PC-9 (cell line): ENCODE measurements at regions not wholly inside any gene's neighbourhood (a gene's known extent, or its start where the extent isn't known, plus 50 kb on each side); places are given as distances from the start of the nearest gene placed in this dataset.

Experiments
- BruUV-seq: library from RNA; stranded (reverse); fragments of 400-500 nt; replicated peaks from 2 replicates; lab custom pipeline; 2021; lab: Mats Ljungman, UMichigan
- CTCF ChIA-PET: fragments of 300-600 bp; sonication (Branson Sonifier 250); formaldehyde crosslinking; loops from one replicate; lab custom pipeline; 2022; ENCODE audit warnings: antibody characterized with exemption; lab: Charles Lee
- POLR2A ChIA-PET: fragments of 300-600 bp; sonication (Branson Sonifier 250); formaldehyde crosslinking; loops from one replicate; lab custom pipeline; 2022; ENCODE audit warnings: antibody characterized with exemption; ENCODE audit not compliant: unreplicated experiment; lab: Charles Lee
- DNase-seq, 2 experiments: peaks; one replicate each; pipeline versions ENCODE4 v3.0.0 to v3.0.0-alpha.2; 2015 to 2022; ENCODE audit warnings: mixed read lengths in 1 of 2
- H2AFZ ChIP-seq: fragments of 200-600 bp; sonication (generic); 2 replicates; pipeline ENCODE4 v1.8.1; 2017; ENCODE audit warnings: antibody characterized with exemption
- H3F3A ChIP-seq: fragments of 200-600 bp; sonication (generic); 2 replicates; pipeline ENCODE4 v1.8.1; 2017; ENCODE audit warnings: antibody characterized with exemption, mild to moderate bottlenecking, low read depth; ENCODE audit not compliant: insufficient read depth
- H3K27ac ChIP-seq: fragments of 200-600 bp; sonication (generic); 2 replicates; pipeline ENCODE4 v1.6.1; 2016; ENCODE audit warnings: mixed run types
- H3K27me3 ChIP-seq: fragments of 200-600 bp; sonication (generic); 2 replicates; pipeline ENCODE4 v1.6.1; 2016; ENCODE audit warnings: low read depth, mixed run types; ENCODE audit not compliant: insufficient read depth
- H3K36me3 ChIP-seq: fragments of 200-600 bp; sonication (generic); 2 replicates; pipeline ENCODE4 v1.6.1; 2016; ENCODE audit warnings: low read depth, mixed run types
- H3K4me1 ChIP-seq: fragments of 200-600 bp; sonication (generic); replicated peaks from 2 replicates; pipeline ENCODE4 v1.6.1; 2016; ENCODE audit warnings: mixed run types; ENCODE audit not compliant: insufficient read depth
- H3K4me2 ChIP-seq: fragments of 200-600 bp; sonication (generic); 2 replicates; pipeline ENCODE4 v1.6.1; 2017; ENCODE audit warnings: mixed run types
- H3K4me3 ChIP-seq: fragments of 200-600 bp; sonication (generic); 2 replicates; pipeline ENCODE4 v1.6.1; 2016; ENCODE audit warnings: mixed run types
- H3K79me2 ChIP-seq: fragments of 200-600 bp; sonication (generic); 2 replicates; pipeline ENCODE4 v1.6.1; 2017; ENCODE audit warnings: low read depth, mixed run types
- H3K9me2 ChIP-seq: fragments of 200-600 bp; sonication (generic); 2 replicates; pipeline ENCODE4 v1.8.1; 2017; ENCODE audit warnings: mild to moderate bottlenecking; ENCODE audit not compliant: insufficient read depth
- H3K9me3 ChIP-seq: fragments of 200-600 bp; sonication (generic); 2 replicates; pipeline ENCODE4 v1.8.1; 2016; ENCODE audit warnings: low read depth; ENCODE audit not compliant: insufficient read depth
- H4K20me1 ChIP-seq: fragments of 200-600 bp; sonication (generic); 2 replicates; pipeline ENCODE4 v1.8.1; 2017; ENCODE audit not compliant: insufficient read depth
- EZH2 ChIP-seq: fragments of 200-600 bp; sonication (generic); IDR thresholded peaks from 2 replicates; pipeline ENCODE4 v1.8.0; 2017; ENCODE audit warnings: antibody characterized with exemption, low read depth
- intact Hi-C: fragments of 100-400 bp; cut with micrococcal nuclease; formaldehyde crosslinking; loops from one replicate; pipeline ENCODE4 v1.10.0; 2022; ENCODE audit not compliant: unreplicated experiment
- TF ChIP-seq, protein P1 (sequence below): fragments of 200-600 bp; sonication (generic); conservative IDR thresholded peaks from 2 replicates; pipeline ENCODE4 v1.6.1; 2017; ENCODE audit warnings: mixed run types, antibody characterized with exemption, mild to moderate bottlenecking, moderate library complexity

- Histone ChIP-seq H3K4me2 (no peak overlapping the region), H3K9me3 (no peaks in the 10 kb centered on the region), H3K4me1 (peaks cover 10% of the 10 kb centered on the region), H3K27me3 (no peaks in the 10 kb centered on the region), H2AFZ (no peak overlapping the region), H3K27ac (no peak overlapping the region), H3K4me3 (no peak overlapping the region), H4K20me1 (no peaks in the 10 kb centered on the region), H3K79me2 (no peaks in the 10 kb centered on the region), H3F3A (no peaks in the 10 kb centered on the region), H3K36me3 (no peaks in the 10 kb centered on the region), H3K9me2 (no peaks in the 10 kb centered on the region)
- TF ChIP-seq, protein P1, sequence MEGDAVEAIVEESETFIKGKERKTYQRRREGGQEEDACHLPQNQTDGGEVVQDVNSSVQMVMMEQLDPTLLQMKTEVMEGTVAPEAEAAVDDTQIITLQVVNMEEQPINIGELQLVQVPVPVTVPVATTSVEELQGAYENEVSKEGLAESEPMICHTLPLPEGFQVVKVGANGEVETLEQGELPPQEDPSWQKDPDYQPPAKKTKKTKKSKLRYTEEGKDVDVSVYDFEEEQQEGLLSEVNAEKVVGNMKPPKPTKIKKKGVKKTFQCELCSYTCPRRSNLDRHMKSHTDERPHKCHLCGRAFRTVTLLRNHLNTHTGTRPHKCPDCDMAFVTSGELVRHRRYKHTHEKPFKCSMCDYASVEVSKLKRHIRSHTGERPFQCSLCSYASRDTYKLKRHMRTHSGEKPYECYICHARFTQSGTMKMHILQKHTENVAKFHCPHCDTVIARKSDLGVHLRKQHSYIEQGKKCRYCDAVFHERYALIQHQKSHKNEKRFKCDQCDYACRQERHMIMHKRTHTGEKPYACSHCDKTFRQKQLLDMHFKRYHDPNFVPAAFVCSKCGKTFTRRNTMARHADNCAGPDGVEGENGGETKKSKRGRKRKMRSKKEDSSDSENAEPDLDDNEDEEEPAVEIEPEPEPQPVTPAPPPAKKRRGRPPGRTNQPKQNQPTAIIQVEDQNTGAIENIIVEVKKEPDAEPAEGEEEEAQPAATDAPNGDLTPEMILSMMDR, result no peak
- TF ChIP-seq EZH2, result no peak
- ChIA-PET CTCF (no interaction called here), POLR2A (no interaction called here)
- DNase-seq, result no peak
- intact Hi-C loops, result no loop called here
- BruUV-seq, result no TSS peak
These were observed 102.9 kb upstream of the PAX6 start for GRCh38 chr11:31913985-31914384.

DNA sequence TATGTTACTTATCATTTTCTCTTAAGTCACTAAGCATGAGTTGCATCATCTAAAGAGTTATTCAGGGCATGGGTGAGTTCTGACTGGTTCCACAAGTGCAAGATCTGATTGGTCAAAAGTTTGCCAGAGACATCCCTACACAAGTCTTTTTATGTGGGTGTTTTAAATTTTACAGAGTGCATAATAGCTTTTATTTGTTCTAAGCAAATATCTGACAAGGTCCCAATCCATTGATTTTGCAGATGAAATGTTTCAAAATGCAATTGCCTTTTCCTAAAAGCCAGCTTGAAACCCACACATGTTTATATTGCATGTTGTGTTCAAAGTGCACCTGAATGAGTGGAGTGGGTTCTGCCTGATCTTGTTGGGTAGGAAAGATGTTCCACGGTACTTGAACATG is 101.7 kb upstream of the PAX6 start:
- no peaks in the 10 kb centered on the region for H3K27me3 ChIP-seq
- intact Hi-C loops, result no loop called here

GRCh38 chr11:31910950-31911576 is 99.9 kb upstream of the PAX6 start:
- no peak for DNase-seq
- no peaks in the 10 kb centered on the region for H3K27me3 ChIP-seq
- H3K9me3 ChIP-seq, result no peaks in the 10 kb centered on the region
- no TSS peak for BruUV-seq
- no peak overlapping the region for H3K4me3 ChIP-seq
- H2AFZ ChIP-seq, result no peak overlapping the region
- no peaks in the 10 kb centered on the region for H3K9me2 ChIP-seq
- H3K27ac ChIP-seq, result no peak overlapping the region
- no peaks in the 10 kb centered on the region for H3F3A ChIP-seq
- CTCF ChIA-PET, result no interaction called here
- intact Hi-C loops, result no loop called here
- H3K36me3 ChIP-seq, result no peaks in the 10 kb centered on the region
- POLR2A ChIA-PET, result no interaction called here
- H3K79me2 ChIP-seq, result no peaks in the 10 kb centered on the region
- H4K20me1 ChIP-seq, result no peaks in the 10 kb centered on the region
- H3K4me2 ChIP-seq, result no peak overlapping the region
- H3K4me1 ChIP-seq, result peaks cover 10% of the 10 kb centered on the region
- TF ChIP-seq, protein P1, result no peak
- no peak for TF ChIP-seq EZH2

More for the DNA sequence above, 101.7 kb upstream of the PAX6 start:
- no TSS peak for BruUV-seq
- H3K36me3 ChIP-seq, result no peaks in the 10 kb centered on the region
- no peak overlapping the region for H3K4me3 ChIP-seq
- POLR2A ChIA-PET, result interaction anchor here (0.7 kb wide), 1 partner anchor 12 kb away, joined by 3 read pairs; no protein-coding TSS in a partner anchor
- no peaks in the 10 kb centered on the region for H4K20me1 ChIP-seq
- no peak for TF ChIP-seq EZH2
- TF ChIP-seq, protein P1, result no peak
- peaks cover 10% of the 10 kb centered on the region for H3K4me1 ChIP-seq
- no peaks in the 10 kb centered on the region for H3K9me3 ChIP-seq
- CTCF ChIA-PET, result no interaction called here
- H3F3A ChIP-seq, result no peaks in the 10 kb centered on the region
- no peak overlapping the region for H3K27ac ChIP-seq
- H3K79me2 ChIP-seq, result no peaks in the 10 kb centered on the region
- H3K9me2 ChIP-seq, result no peaks in the 10 kb centered on the region
- no peak for DNase-seq
- H2AFZ ChIP-seq, result peak overlapping the region; percentile 41; the same call in 1 of the 2 replicates
- H3K4me2 ChIP-seq, result no peak overlapping the region
